ENCODE measurements at regions not wholly inside any gene's neighbourhood (a gene's known extent, or its start where the extent isn't known, plus 50 kb on each side); places are given as distances from the start of the nearest gene placed in this dataset.

GRCh38 chr1:38760562-38760961 lies 99.0 kb downstream of the RRAGC start:
- Histone ChIP-seq H3K79me2 (ENCODE audit: low read depth) (no peaks in the 10 kb centered on the region), H3K9me2 (ENCODE audit: insufficient read depth) (no peaks in the 10 kb centered on the region), H3K36me3 (ENCODE audit: low read depth) (no peaks in the 10 kb centered on the region), H3K27ac (no peak overlapping the region), H2AFZ (no peak overlapping the region), H3K27me3 (ENCODE audit: insufficient read depth, low read depth) (peaks cover 73% of the 10 kb centered on the region), H3F3A (ENCODE audit: insufficient read depth, low read depth) (no peaks in the 10 kb centered on the region), H4K20me1 (ENCODE audit: insufficient read depth) (no peaks in the 10 kb centered on the region), H3K4me1 (replicated peaks; ENCODE audit: insufficient read depth) (no peaks in the 10 kb centered on the region), H3K9me3 (ENCODE audit: insufficient read depth, low read depth) (no peaks in the 10 kb centered on the region), H3K4me2 (no peak overlapping the region), H3K4me3 (no peak overlapping the region)
- no peak for DNase-seq
- intact Hi-C loops (cut with micrococcal nuclease; ENCODE audit: unreplicated experiment) = no loop called here
- POLR2A ChIA-PET (ENCODE audit: unreplicated experiment) = no interaction called here
- CTCF ChIA-PET = no interaction called here
- TF ChIP-seq EZH2 (IDR thresholded peaks at IDR 0.05; ENCODE audit: low read depth) = no peak
- TF ChIP-seq CTCF (conservative IDR thresholded peaks at IDR 0.05) = no peak
- no TSS peak for BruUV-seq (replicated peaks)

- no peaks in the 10 kb centered on the region for H4K20me1 ChIP-seq (ENCODE audit: insufficient read depth)
- no peak for DNase-seq
- intact Hi-C loops (cut with micrococcal nuclease; ENCODE audit: unreplicated experiment) = no loop called here
- no peaks in the 10 kb centered on the region for H3K79me2 ChIP-seq (ENCODE audit: low read depth)
- no peak overlapping the region for H2AFZ ChIP-seq
- ChIA-PET POLR2A (ENCODE audit: unreplicated experiment) (no interaction called here), CTCF (interaction anchor here (0.6 kb wide), 1 partner anchor 27 kb away, joined by 5 read pairs; no protein-coding TSS in a partner anchor)
- no peak overlapping the region for H3K27ac ChIP-seq
- H3F3A ChIP-seq (ENCODE audit: insufficient read depth, low read depth) = no peaks in the 10 kb centered on the region
- H3K36me3 ChIP-seq (ENCODE audit: low read depth) = no peaks in the 10 kb centered on the region
- H3K4me1 ChIP-seq (replicated peaks; ENCODE audit: insufficient read depth) = no peaks in the 10 kb centered on the region
- BruUV-seq (replicated peaks) = no TSS peak
- no peak overlapping the region for H3K4me3 ChIP-seq
- H3K9me3 ChIP-seq (ENCODE audit: insufficient read depth, low read depth) = no peaks in the 10 kb centered on the region
- TF ChIP-seq CTCF (conservative IDR thresholded peaks at IDR 0.05) (no peak), EZH2 (IDR thresholded peaks at IDR 0.05; ENCODE audit: low read depth) (no peak)
- H3K4me2 ChIP-seq = no peak overlapping the region
- peaks cover 72% of the 10 kb centered on the region for H3K27me3 ChIP-seq (ENCODE audit: insufficient read depth, low read depth)
- H3K9me2 ChIP-seq (ENCODE audit: insufficient read depth) = no peaks in the 10 kb centered on the region
Measured at GRCh38 chr1:38758820-38759219, 100.8 kb downstream of the RRAGC start.

- no peak overlapping the region for H3K4me3 ChIP-seq
- intact Hi-C loops (cut with micrococcal nuclease; ENCODE audit: unreplicated experiment) = no loop called here
- no peaks in the 10 kb centered on the region for H3K36me3 ChIP-seq (ENCODE audit: low read depth)
- POLR2A ChIA-PET (ENCODE audit: unreplicated experiment) = no interaction called here
- H3K27me3 ChIP-seq (ENCODE audit: insufficient read depth, low read depth) = peaks cover 49% of the 10 kb centered on the region
- H3K4me1 ChIP-seq (replicated peaks; ENCODE audit: insufficient read depth) = no peaks in the 10 kb centered on the region
- H3F3A ChIP-seq (ENCODE audit: insufficient read depth, low read depth) = no peaks in the 10 kb centered on the region
- no peaks in the 10 kb centered on the region for H3K79me2 ChIP-seq (ENCODE audit: low read depth)
- DNase-seq = no peak
- H3K9me3 ChIP-seq (ENCODE audit: insufficient read depth, low read depth) = no peaks in the 10 kb centered on the region
- no peak overlapping the region for H2AFZ ChIP-seq
- no peak overlapping the region for H3K4me2 ChIP-seq
- H3K9me2 ChIP-seq (ENCODE audit: insufficient read depth) = no peaks in the 10 kb centered on the region
- no peaks in the 10 kb centered on the region for H4K20me1 ChIP-seq (ENCODE audit: insufficient read depth)
- no peak for TF ChIP-seq CTCF (conservative IDR thresholded peaks at IDR 0.05)
- no peak for TF ChIP-seq EZH2 (IDR thresholded peaks at IDR 0.05; ENCODE audit: low read depth)
- BruUV-seq (replicated peaks) = no TSS peak
- CTCF ChIA-PET = no interaction called here
- no peak overlapping the region for H3K27ac ChIP-seq
Measured at GRCh38 chr1:38746941-38747600, 112.5 kb downstream of the RRAGC start.

Data from PC-9 (cell line).